IMR-90 (cell line): ENCODE measurements at regions not wholly inside any gene's neighbourhood (a gene's known extent, or its start where the extent isn't known, plus 50 kb on each side); places are given as distances from the start of the nearest gene placed in this dataset.

Experiments used
- ATAC-seq: fragments of 200-7000 bp; cut with Tn5 transposase; 2 replicates; pipeline ENCODE4 v1.9.1; 2020; ENCODE audit warnings: low read depth, mild to moderate bottlenecking, moderate library complexity
- BruUV-seq: library from RNA; stranded (reverse); fragments of 400-500 nt; replicated peaks from 2 replicates; lab custom pipeline; 2021; lab: Mats Ljungman, UMichigan
- CTCF ChIA-PET: fragments of 300-600 bp; formaldehyde crosslinking; extraction: SDS; loops from one replicate; lab custom pipeline; 2021; ENCODE audit warnings: antibody characterized with exemption; lab: Yijun Ruan, JAX
- POLR2A ChIA-PET: fragments of 300-600 bp; sonication (Branson Sonifier 250); formaldehyde crosslinking; loops from one replicate; lab custom pipeline; 2022; ENCODE audit warnings: antibody characterized with exemption; ENCODE audit not compliant: unreplicated experiment; lab: Charles Lee
- DNase-seq: peaks from one replicate; pipeline ENCODE4 v3.0.0; 2013
- H2AFZ ChIP-seq: replicated peaks from 2 replicates; pipeline ENCODE3; 2013; ENCODE audit warnings: low read length, mild to moderate bottlenecking; ENCODE audit not compliant: poor library complexity
- H2AK5ac ChIP-seq: 2 replicates; pipeline ENCODE4 v1.6.1; 2013; ENCODE audit warnings: low read depth, low read length, inconsistent platforms
- H2AK9ac ChIP-seq: replicated peaks from 2 replicates; pipeline ENCODE3; 2013; ENCODE audit warnings: mild to moderate bottlenecking, low read depth, low read length, moderate library complexity; ENCODE audit not compliant: poor library complexity
- H2BK120ac ChIP-seq: 2 replicates; pipeline ENCODE4 v1.6.1; 2013; ENCODE audit warnings: low read depth, low read length, inconsistent platforms
- H2BK15ac ChIP-seq: 3 replicates; pipeline ENCODE4 v1.6.1; 2013; ENCODE audit warnings: low read depth, low read length, inconsistent platforms
- H2BK20ac ChIP-seq: 2 replicates; pipeline ENCODE4 v1.6.1; 2013; ENCODE audit warnings: low read depth, mild to moderate bottlenecking, inconsistent platforms, low read length, moderate library complexity
- H2BK5ac ChIP-seq: 2 replicates; pipeline ENCODE4 v1.6.1; 2013; ENCODE audit warnings: mild to moderate bottlenecking, low read depth, low read length, inconsistent platforms; ENCODE audit not compliant: poor library complexity, severe bottlenecking
- H3K14ac ChIP-seq: replicated peaks from 2 replicates; pipeline ENCODE4 v1.6.1; 2013; ENCODE audit warnings: low read depth, low read length, inconsistent platforms
- H3K18ac ChIP-seq: 2 replicates; pipeline ENCODE4 v1.6.1; 2013; ENCODE audit warnings: low read depth, low read length, control low read depth
- H3K23ac ChIP-seq: 2 replicates; pipeline ENCODE4 v1.6.1; 2013; ENCODE audit warnings: low read depth, low read length, inconsistent platforms
- H3K27ac ChIP-seq: 2 replicates; pipeline ENCODE4 v1.5.1; 2013; ENCODE audit warnings: mild to moderate bottlenecking, control low read depth, low read length; ENCODE audit not compliant: insufficient read depth
- H3K27me3 ChIP-seq: 2 replicates; pipeline ENCODE4 v1.6.1; 2013; ENCODE audit warnings: low read length; ENCODE audit not compliant: control insufficient read depth, insufficient read depth
- H3K36me3 ChIP-seq: 2 replicates; pipeline ENCODE4 v1.6.1; 2013; ENCODE audit warnings: low read length, mixed read lengths; ENCODE audit not compliant: control insufficient read depth, insufficient read depth
- H3K4ac ChIP-seq: 2 replicates; pipeline ENCODE4 v1.6.1; 2013; ENCODE audit warnings: low read depth, low read length, inconsistent platforms
- H3K4me1 ChIP-seq: 2 replicates; pipeline ENCODE4 v1.6.1; 2013; ENCODE audit warnings: low read length, mixed read lengths; ENCODE audit not compliant: control insufficient read depth, insufficient read depth
- H3K4me2 ChIP-seq: 2 replicates; pipeline ENCODE4 v1.6.1; 2013; ENCODE audit warnings: low read depth, mild to moderate bottlenecking, control low read depth, low read length, moderate library complexity
- H3K4me3 ChIP-seq: 2 replicates; pipeline ENCODE4 v1.5.1; 2013; ENCODE audit warnings: low read depth, mild to moderate bottlenecking, control low read depth, low read length, moderate library complexity; ENCODE audit not compliant: insufficient read depth
- H3K56ac ChIP-seq: 2 replicates; pipeline ENCODE4 v1.6.1; 2013; ENCODE audit warnings: low read length, inconsistent platforms; ENCODE audit not compliant: insufficient read depth; ENCODE audit errors: extremely low read depth
- H3K79me1 ChIP-seq, 2 experiments: 2 replicates each; pipeline ENCODE4 v1.6.1; 2013; ENCODE audit warnings: low read length in 2 of 2, inconsistent platforms in 1 of 2, low read depth in 1 of 2
- H3K9ac ChIP-seq: 2 replicates; pipeline ENCODE4 v1.6.1; 2013; ENCODE audit warnings: low read depth, low read length, control low read depth
- H3K9me1 ChIP-seq: 2 replicates; pipeline ENCODE4 v1.6.1; 2013; ENCODE audit warnings: low read length, inconsistent platforms; ENCODE audit not compliant: insufficient read depth
- H3K9me3 ChIP-seq: 2 replicates; pipeline ENCODE4 v1.6.1; 2013; ENCODE audit warnings: low read length; ENCODE audit not compliant: control insufficient read depth, insufficient read depth
- H4K20me1 ChIP-seq: 2 replicates; pipeline ENCODE4 v1.6.1; 2013; ENCODE audit warnings: low read length, inconsistent platforms; ENCODE audit not compliant: insufficient read depth
- H4K5ac ChIP-seq: 2 replicates; pipeline ENCODE4 v1.6.1; 2013; ENCODE audit warnings: mild to moderate bottlenecking, low read depth, low read length, control low read depth
- H4K8ac ChIP-seq, 2 experiments: 2 replicates each; pipeline ENCODE4 v1.6.1; 2013; ENCODE audit warnings: low read depth in 2 of 2, low read length in 2 of 2, control low read depth in 1 of 2, inconsistent platforms in 1 of 2
- H4K91ac ChIP-seq: 2 replicates; pipeline ENCODE4 v1.6.1; 2013; ENCODE audit warnings: low read depth, low read length, inconsistent platforms; ENCODE audit not compliant: insufficient read depth
- BHLHE40 ChIP-seq: fragments of 150-350 bp; IDR thresholded peaks from 2 replicates; pipeline ENCODE4 v1.6.1; 2016; ENCODE audit warnings: mild to moderate bottlenecking, low read depth, low read length
- MXI1 ChIP-seq: IDR thresholded peaks from 2 replicates; pipeline ENCODE4 v1.6.1; 2012; ENCODE audit warnings: low read depth, mild to moderate bottlenecking, low read length, moderate library complexity, borderline replicate concordance
- NFE2L2 ChIP-seq: fragments of 150-350 bp; IDR thresholded peaks from 2 replicates; pipeline ENCODE4 v1.6.1; 2016; ENCODE audit warnings: low read depth, mild to moderate bottlenecking, low read length
- SMC3 ChIP-seq: fragments of 150-350 bp; IDR thresholded peaks from 2 replicates; pipeline ENCODE4 v1.6.1; 2016; ENCODE audit warnings: low read depth, mild to moderate bottlenecking, antibody characterized with exemption, low read length, moderate library complexity
- WGBS, 2 experiments: methylation state at CpG; one replicate each; pipeline versions ENCODE4 v1.1.5 to v1.1.7; 2013; ENCODE audit warnings: missing lambda C conversion rate in 2 of 2; ENCODE audit not compliant: insufficient read length in 1 of 2; ENCODE audit errors: extremely low coverage in 2 of 2; 5-methylcytosine and 5-hydroxymethylcytosine counted together
- dilution Hi-C: fragments of 300-500 bp; cut with HindIII; formaldehyde crosslinking; loops from one replicate; pipeline ENCODE4 v1.14.3; 2018; ENCODE audit warnings: low sequenced_read_pairs; ENCODE audit not compliant: unreplicated experiment
- in situ Hi-C: fragments of 300-500 bp; cut with MboI; formaldehyde crosslinking; loops from 3 replicates; pipeline ENCODE4 v1.14.3; 2019; ENCODE audit warnings: low sequenced_read_pairs, inconsistent platforms, mixed read lengths
- intact Hi-C: fragments of 100-400 bp; cut with micrococcal nuclease; formaldehyde crosslinking; loops from 2 replicates; pipeline ENCODE4 v1.10.0; 2022
- TF ChIP-seq, protein P1 (sequence below): fragments of 150-350 bp; IDR thresholded peaks from 2 replicates; pipeline ENCODE4 v1.6.1; 2016; ENCODE audit warnings: low read depth, mild to moderate bottlenecking, low read length, moderate library complexity, borderline replicate concordance

DNA sequence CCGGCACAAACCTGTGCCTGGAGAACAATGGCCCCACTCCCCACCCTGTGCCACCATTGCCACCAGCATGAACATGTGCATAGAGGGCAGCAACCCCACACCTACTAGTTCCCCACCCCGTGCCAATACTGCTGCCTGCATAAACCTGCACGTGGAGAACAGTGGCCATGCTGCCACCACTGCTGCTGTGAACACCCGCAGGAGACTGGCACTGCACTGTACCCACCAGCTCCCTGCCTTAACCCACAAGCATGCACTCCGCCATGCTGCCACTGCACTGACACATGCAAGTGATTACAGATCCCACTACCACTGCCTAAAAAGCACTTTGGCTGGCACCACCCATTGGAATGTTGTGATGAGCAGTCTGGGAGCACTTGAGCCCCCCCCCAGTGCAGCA lies 77.3 kb downstream of the NAA11 start:
- TF ChIP-seq NFE2L2 (no peak), BHLHE40 (no peak), MXI1 (no peak), SMC3 (no peak)
- TF ChIP-seq, protein P1, sequence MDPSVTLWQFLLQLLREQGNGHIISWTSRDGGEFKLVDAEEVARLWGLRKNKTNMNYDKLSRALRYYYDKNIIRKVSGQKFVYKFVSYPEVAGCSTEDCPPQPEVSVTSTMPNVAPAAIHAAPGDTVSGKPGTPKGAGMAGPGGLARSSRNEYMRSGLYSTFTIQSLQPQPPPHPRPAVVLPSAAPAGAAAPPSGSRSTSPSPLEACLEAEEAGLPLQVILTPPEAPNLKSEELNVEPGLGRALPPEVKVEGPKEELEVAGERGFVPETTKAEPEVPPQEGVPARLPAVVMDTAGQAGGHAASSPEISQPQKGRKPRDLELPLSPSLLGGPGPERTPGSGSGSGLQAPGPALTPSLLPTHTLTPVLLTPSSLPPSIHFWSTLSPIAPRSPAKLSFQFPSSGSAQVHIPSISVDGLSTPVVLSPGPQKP = no peak
- Histone ChIP-seq H3K14ac (no peak overlapping the region), H2AK5ac (no peak overlapping the region), H4K5ac (no peak overlapping the region), H2BK5ac (no peak overlapping the region), H3K27ac (no peak overlapping the region), H3K18ac (no peak overlapping the region), H4K8ac (no peak overlapping the region), H4K20me1 (no peaks in the 10 kb centered on the region), H3K4me3 (no peak overlapping the region), H3K9ac (no peak overlapping the region), H3K9me1 (no peaks in the 10 kb centered on the region), H3K79me1 (no peaks in the 10 kb centered on the region), H3K23ac (no peak overlapping the region), H3K36me3 (no peaks in the 10 kb centered on the region), H3K56ac (no peak overlapping the region), H3K4me2 (no peak overlapping the region), H2BK20ac (no peak overlapping the region), H3K4me1 (no peaks in the 10 kb centered on the region), H3K9me3 (no peaks in the 10 kb centered on the region), H4K91ac (no peak overlapping the region), H3K4ac (no peak overlapping the region), H2BK15ac (no peak overlapping the region), H3K27me3 (no peaks in the 10 kb centered on the region), H2AK9ac (no peak overlapping the region), H2AFZ (no peak overlapping the region), H2BK120ac (no peak overlapping the region)
- no peak for DNase-seq
- intact Hi-C loops (no loop called here), dilution Hi-C loops (no loop called here), in situ Hi-C loops (no loop called here)
- ChIA-PET CTCF (no interaction called here), POLR2A (no interaction called here)
- no peak for ATAC-seq
- BruUV-seq = no TSS peak
- no CpG with 5 or more reads among the region's 5 CpGs for WGBS, 2 experiments
